Activated CD4-positive, alpha-beta T cell treated with anti-CD3 and anti-CD28 coated beads for 36 hours (primary cell): ENCODE measurements at regions not wholly inside any gene's neighbourhood (a gene's known extent, or its start where the extent isn't known, plus 50 kb on each side); places are given as distances from the start of the nearest gene placed in this dataset.
"Not testable (repeated sequence)": the region's sequence is repeated elsewhere in the genome, so short reads cannot be mapped to it uniquely, and the experiment has no call there.

Experiments used
- ATAC-seq: fragments of 200-7000 bp; cut with Tn5 transposase; one replicate; pipeline ENCODE4 v1.10.0; 2021; ENCODE audit warnings: mild to moderate bottlenecking, moderate library complexity
- CTCF ChIA-PET: fragments of 350-600 bp; sonication (Branson Sonifier 250); formaldehyde crosslinking; loops from one replicate; lab custom pipeline; 2021; ENCODE audit warnings: antibody characterized with exemption; lab: Charles Lee
- POLR2A ChIA-PET: fragments of 350-600 bp; sonication (Branson Sonifier 250); formaldehyde crosslinking; loops from one replicate; lab custom pipeline; 2021; ENCODE audit warnings: antibody characterized with exemption, inconsistent platforms; lab: Charles Lee
- DNase-seq: peaks from one replicate; pipeline ENCODE4 v3.0.0-alpha.2; 2020
- H3K27ac Mint-ChIP-seq: one replicate; pipeline ENCODE4 v1.8.0; 2021; ENCODE audit warnings: mixed read lengths
- H3K27me3 Mint-ChIP-seq: one replicate; pipeline ENCODE4 v1.8.0; 2021; ENCODE audit warnings: mixed read lengths
- H3K36me3 Mint-ChIP-seq: one replicate; pipeline ENCODE4 v1.8.0; 2021; ENCODE audit warnings: low read depth, mixed read lengths
- H3K4me1 Mint-ChIP-seq: one replicate; pipeline ENCODE4 v1.8.0; 2021; ENCODE audit warnings: mixed read lengths
- H3K4me3 Mint-ChIP-seq: one replicate; pipeline ENCODE4 v1.8.0; 2021; ENCODE audit warnings: mild to moderate bottlenecking, moderate library complexity, mixed read lengths
- H3K9me3 Mint-ChIP-seq: one replicate; pipeline ENCODE4 v1.8.0; 2021; ENCODE audit warnings: low read depth, mixed read lengths
- intact Hi-C, 2 experiments: fragments of 100-400 bp; cut with DNase I in 1 of 2; cut with micrococcal nuclease in 1 of 2; formaldehyde crosslinking; loops; one replicate each; pipeline versions ENCODE4 v1.14.2 to v1.15.1; 2022 to 2024; cut with DNase I, micrococcal nuclease

GRCh38 chr3:87968668-87969067, 90.1 kb downstream of the CGGBP1 start:
- Mint-ChIP-seq H3K9me3 (no peaks in the 10 kb centered on the region), H3K4me3 (no peak overlapping the region), H3K27me3 (peaks cover 3% of the 10 kb centered on the region), H3K4me1 (no peaks in the 10 kb centered on the region), H3K36me3 (no peaks in the 10 kb centered on the region), H3K27ac (no peak overlapping the region)
- CTCF ChIA-PET, result no interaction called here
- ATAC-seq (no peak), DNase-seq (no peak)
- intact Hi-C loops, result no loop called here
- POLR2A ChIA-PET, result no interaction called here

- Mint-ChIP-seq H3K4me3 (no peak overlapping the region), H3K27ac (no peak overlapping the region), H3K4me1 (no peaks in the 10 kb centered on the region), H3K9me3 (no peaks in the 10 kb centered on the region), H3K27me3 (peaks cover 12% of the 10 kb centered on the region), H3K36me3 (no peaks in the 10 kb centered on the region)
- ATAC-seq (no peak), DNase-seq (no peak)
- POLR2A ChIA-PET, result no interaction called here
- CTCF ChIA-PET, result interaction anchor here (0.6 kb wide), 1 partner anchor 55 kb away, joined by 3 read pairs; no protein-coding TSS in a partner anchor
- intact Hi-C loops, result no loop called here
These were observed 100.5 kb downstream of the CGGBP1 start for GRCh38 chr3:87958289-87958688.

GRCh38 chr3:87957575-87957974, 101.2 kb downstream of the CGGBP1 start:
- CTCF ChIA-PET, result no interaction called here
- DNase-seq (no peak), ATAC-seq (no peak)
- no peak overlapping the region for H3K4me3 Mint-ChIP-seq
- H3K9me3 Mint-ChIP-seq, result no peaks in the 10 kb centered on the region
- intact Hi-C loops, result no loop called here
- H3K4me1 Mint-ChIP-seq, result no peaks in the 10 kb centered on the region
- H3K27ac Mint-ChIP-seq, result no peak overlapping the region
- no peaks in the 10 kb centered on the region for H3K36me3 Mint-ChIP-seq
- POLR2A ChIA-PET, result no interaction called here
- H3K27me3 Mint-ChIP-seq, result peaks cover 12% of the 10 kb centered on the region

- Mint-ChIP-seq H3K36me3 (no peaks in the 10 kb centered on the region), H3K4me1 (no peaks in the 10 kb centered on the region), H3K9me3 (no peaks in the 10 kb centered on the region), H3K27me3 (peaks cover 6% of the 10 kb centered on the region), H3K27ac (no peak overlapping the region), H3K4me3 (no peak overlapping the region)
- intact Hi-C loops, result no loop called here
- ATAC-seq (no peak), DNase-seq (no peak)
- POLR2A ChIA-PET, result no interaction called here
- CTCF ChIA-PET, result no interaction called here
These were observed 109.0 kb downstream of the CGGBP1 start for GRCh38 chr3:87949879-87950208.

GRCh38 chr3:87949189-87949878, 109.5 kb downstream of the CGGBP1 start:
- peaks cover 6% of the 10 kb centered on the region for H3K27me3 Mint-ChIP-seq
- intact Hi-C loops, result no loop called here
- CTCF ChIA-PET, result no interaction called here
- DNase-seq, result no peak
- no peaks in the 10 kb centered on the region for H3K4me1 Mint-ChIP-seq
- no peaks in the 10 kb centered on the region for H3K9me3 Mint-ChIP-seq
- no peak for ATAC-seq
- no peaks in the 10 kb centered on the region for H3K36me3 Mint-ChIP-seq
- POLR2A ChIA-PET, result no interaction called here
- no peak overlapping the region for H3K4me3 Mint-ChIP-seq
- H3K27ac Mint-ChIP-seq, result no peak overlapping the region

- POLR2A ChIA-PET, H3K36me3 Mint-ChIP-seq, ATAC-seq, intact Hi-C loops, H3K27me3 Mint-ChIP-seq, H3K27ac Mint-ChIP-seq, H3K4me3 Mint-ChIP-seq, H3K9me3 Mint-ChIP-seq, DNase-seq, H3K4me1 Mint-ChIP-seq: not testable (repeated sequence)
- CTCF ChIA-PET, result interaction anchor here (0.7 kb wide), 1 partner anchor 55 kb away, joined by 3 read pairs; no protein-coding TSS in a partner anchor
These were observed 112.8 kb downstream of the CGGBP1 start for GRCh38 chr3:87946007-87946406.

- H3K4me1 Mint-ChIP-seq, DNase-seq, CTCF ChIA-PET, H3K9me3 Mint-ChIP-seq, POLR2A ChIA-PET, H3K4me3 Mint-ChIP-seq, intact Hi-C loops, H3K36me3 Mint-ChIP-seq, H3K27me3 Mint-ChIP-seq, ATAC-seq, H3K27ac Mint-ChIP-seq: not testable (repeated sequence)
These were observed 116.5 kb downstream of the CGGBP1 start for GRCh38 chr3:87942256-87942655.

- Mint-ChIP-seq H3K27ac (no peak overlapping the region), H3K36me3 (no peaks in the 10 kb centered on the region), H3K4me3 (no peak overlapping the region), H3K4me1 (no peaks in the 10 kb centered on the region), H3K9me3 (peaks cover 17% of the 10 kb centered on the region), H3K27me3 (no peaks in the 10 kb centered on the region)
- DNase-seq (no peak), ATAC-seq (no peak)
- intact Hi-C loops, result no loop called here
- ChIA-PET POLR2A (no interaction called here), CTCF (no interaction called here)
These were observed 134.3 kb downstream of the CGGBP1 start for GRCh38 chr3:87924485-87924884.

- POLR2A ChIA-PET, result no interaction called here
- H3K36me3 Mint-ChIP-seq, result no peaks in the 10 kb centered on the region
- DNase-seq (no peak), ATAC-seq (no peak)
- intact Hi-C loops, result no loop called here
- peaks cover 2% of the 10 kb centered on the region for H3K27me3 Mint-ChIP-seq
- no peak overlapping the region for H3K4me3 Mint-ChIP-seq
- peaks cover 15% of the 10 kb centered on the region for H3K9me3 Mint-ChIP-seq
- CTCF ChIA-PET, result no interaction called here
- H3K27ac Mint-ChIP-seq, result no peak overlapping the region
- no peaks in the 10 kb centered on the region for H3K4me1 Mint-ChIP-seq
These were observed 138.3 kb downstream of the CGGBP1 start for GRCh38 chr3:87920549-87920948.

GRCh38 chr3:87901141-87901540, 157.7 kb downstream of the CGGBP1 start:
- Mint-ChIP-seq H3K4me1 (no peaks in the 10 kb centered on the region), H3K27ac (no peak overlapping the region), H3K4me3 (no peak overlapping the region), H3K9me3 (no peaks in the 10 kb centered on the region), H3K27me3 (no peaks in the 10 kb centered on the region), H3K36me3 (no peaks in the 10 kb centered on the region)
- CTCF ChIA-PET, result interaction anchor here (0.6 to 1.0 kb wide), 2 partner anchors 103 to 212 kb away, joined by 3 read pairs; no protein-coding TSS in a partner anchor
- intact Hi-C loops, result loop anchor here in 1 of 2 experiments (2.0 kb wide), 1 partner anchor 102 kb away; no protein-coding TSS in a partner anchor
- POLR2A ChIA-PET, result no interaction called here
- DNase-seq (no peak), ATAC-seq (no peak)

- no peaks in the 10 kb centered on the region for H3K9me3 Mint-ChIP-seq
- no peak overlapping the region for H3K4me3 Mint-ChIP-seq
- DNase-seq (no peak), ATAC-seq (no peak)
- no peaks in the 10 kb centered on the region for H3K27me3 Mint-ChIP-seq
- intact Hi-C loops, result loop anchor here in 1 of 2 experiments (2.0 kb wide), 1 partner anchor 103 kb away; no protein-coding TSS in a partner anchor
- ChIA-PET POLR2A (no interaction called here), CTCF (interaction anchor here (1.1 kb wide), 1 partner anchor 213 kb away, joined by 3 read pairs; no protein-coding TSS in a partner anchor)
- no peak overlapping the region for H3K27ac Mint-ChIP-seq
- H3K4me1 Mint-ChIP-seq, result no peaks in the 10 kb centered on the region
- H3K36me3 Mint-ChIP-seq, result no peaks in the 10 kb centered on the region
These were observed 158.7 kb downstream of the CGGBP1 start for GRCh38 chr3:87900061-87900460.

- CTCF ChIA-PET, result interaction anchor here (1.1 kb wide), 1 partner anchor 215 kb away, joined by 3 read pairs; no protein-coding TSS in a partner anchor
- no peaks in the 10 kb centered on the region for H3K4me1 Mint-ChIP-seq
- no peaks in the 10 kb centered on the region for H3K9me3 Mint-ChIP-seq
These were observed 159.8 kb downstream of the CGGBP1 start for GRCh38 chr3:87898971-87899370.

More at GRCh38 chr3:87898971-87899370, 159.8 kb downstream of the CGGBP1 start:
- DNase-seq (no peak), ATAC-seq (no peak)
- Mint-ChIP-seq H3K4me3 (no peak overlapping the region), H3K27ac (no peak overlapping the region), H3K36me3 (no peaks in the 10 kb centered on the region), H3K27me3 (no peaks in the 10 kb centered on the region)
- POLR2A ChIA-PET, result no interaction called here
- intact Hi-C loops, result no loop called here
